SK-N-SH (cell line): ENCODE measurements at regions not wholly inside any gene's neighbourhood (a gene's known extent, or its start where the extent isn't known, plus 50 kb on each side); places are given as distances from the start of the nearest gene placed in this dataset.

Source experiments
- CTCF ChIA-PET: fragments of 300-600, 350-600 bp; formaldehyde crosslinking; extraction: SDS; loops from one replicate; lab custom pipeline; 2021; lab: Yijun Ruan, JAX
- POLR2A ChIA-PET: fragments of 350-600 bp; sonication (Branson Sonifier 250); formaldehyde crosslinking; extraction: SDS; loops from one replicate; lab custom pipeline; 2020; ENCODE audit warnings: antibody characterized with exemption, inconsistent platforms; lab: Yijun Ruan, JAX
- DNase-seq: peaks from one replicate; pipeline ENCODE4 v3.0.0; 2012
- H2AFZ ChIP-seq: fragments of 200-600 bp; sonication (generic); 2 replicates; pipeline ENCODE4 v1.8.1; 2016; ENCODE audit warnings: antibody characterized with exemption, mild to moderate bottlenecking, low read depth
- H3F3A ChIP-seq: fragments of 200-600 bp; sonication (generic); replicated peaks from 2 replicates; pipeline ENCODE3; 2016; ENCODE audit warnings: antibody characterized with exemption, mild to moderate bottlenecking; ENCODE audit not compliant: insufficient read depth
- H3K27ac ChIP-seq, 2 experiments: fragments of 200-500 bp in 1 of 2; fragments of 200-600 bp in 1 of 2; sonication (Bioruptor generic) in 1 of 2; sonication (generic), shearing (Covaris generic) in 1 of 2; 2 replicates each; pipeline versions ENCODE4 v1.5.1 to v1.6.1; 2014 to 2016; ENCODE audit warnings: low read depth in 2 of 2, inconsistent platforms in 1 of 2, low read length in 1 of 2, mild to moderate bottlenecking in 1 of 2, mixed read lengths in 1 of 2
- H3K27me3 ChIP-seq: fragments of 200-600 bp; sonication (generic), shearing (Covaris generic); 2 replicates; pipeline ENCODE4 v1.6.1; 2016; ENCODE audit warnings: mixed run types; ENCODE audit not compliant: insufficient read depth
- H3K36me3 ChIP-seq, 2 experiments: fragments of 200-500 bp in 1 of 2; fragments of 200-600 bp in 1 of 2; sonication (Bioruptor generic) in 1 of 2; sonication (generic) in 1 of 2; replicated peaks in 1 of 2; 2 replicates each; pipeline versions ENCODE3 to v1.5.1; 2014 to 2016; ENCODE audit warnings: low read length in 1 of 2, mild to moderate bottlenecking in 1 of 2; ENCODE audit not compliant: insufficient read depth in 2 of 2, control insufficient read depth in 1 of 2
- H3K4me1 ChIP-seq, 2 experiments: fragments of 200-500 bp in 1 of 2; fragments of 200-600 bp in 1 of 2; sonication (Bioruptor generic) in 1 of 2; sonication (generic), shearing (Covaris generic) in 1 of 2; 2 replicates each; pipeline versions ENCODE4 v1.5.1 to v1.6.1; 2014 to 2016; ENCODE audit warnings: low read depth in 1 of 2, low read length in 1 of 2, mixed run types in 1 of 2; ENCODE audit not compliant: insufficient read depth in 2 of 2, control insufficient read depth in 1 of 2
- H3K4me2 ChIP-seq: fragments of 200-600 bp; sonication (generic), shearing (Covaris generic); 2 replicates; pipeline ENCODE4 v1.6.1; 2017; ENCODE audit warnings: mixed run types
- H3K4me3 ChIP-seq, 2 experiments: fragments of 200-500 bp in 1 of 2; fragments of 200-600 bp in 1 of 2; sonication (Bioruptor generic) in 1 of 2; sonication (generic), shearing (Covaris generic) in 1 of 2; 2 replicates each; pipeline versions ENCODE4 v1.5.1 to v1.8.1; 2014 to 2016; ENCODE audit warnings: low read depth in 2 of 2, inconsistent platforms in 1 of 2, low read length in 1 of 2, mild to moderate bottlenecking in 1 of 2, mixed read lengths in 1 of 2, moderate library complexity in 1 of 2
- H3K79me2 ChIP-seq: fragments of 200-600 bp; sonication (generic); 2 replicates; pipeline ENCODE4 v1.8.1; 2017; ENCODE audit warnings: mild to moderate bottlenecking; ENCODE audit not compliant: insufficient read depth
- H3K9ac ChIP-seq: fragments of 200-600 bp; sonication (generic); 2 replicates; pipeline ENCODE4 v1.6.1; 2017; ENCODE audit warnings: mixed run types
- H3K9me2 ChIP-seq: fragments of 200-600 bp; sonication (generic); 2 replicates; pipeline ENCODE4 v1.6.1; 2017; ENCODE audit warnings: mixed run types
- H3K9me3 ChIP-seq: fragments of 200-600 bp; sonication (generic); 2 replicates; pipeline ENCODE4 v1.6.1; 2017; ENCODE audit warnings: mixed run types, mild to moderate bottlenecking, moderate library complexity
- H4K20me1 ChIP-seq: fragments of 200-600 bp; sonication (generic); 2 replicates; pipeline ENCODE4 v1.6.1; 2017; ENCODE audit warnings: mild to moderate bottlenecking, mixed run types; ENCODE audit not compliant: insufficient read depth
- CTCF ChIP-seq: fragments of 200-600 bp; sonication (generic); IDR thresholded peaks from 2 replicates; pipeline ENCODE4 v1.6.1; 2017; ENCODE audit warnings: antibody characterized with exemption, mild to moderate bottlenecking, moderate library complexity
- EZH2phosphoT487 ChIP-seq: fragments of 200-600 bp; sonication (generic); IDR thresholded peaks from 2 replicates; pipeline ENCODE4 v1.6.1; 2017; ENCODE audit warnings: low read depth, mixed run types, mild to moderate bottlenecking, antibody characterized with exemption, moderate library complexity, borderline replicate concordance
- FOXJ3 ChIP-seq: sonication (generic); formaldehyde crosslinking; IDR thresholded peaks from 2 replicates; pipeline ENCODE4 v1.5.1; 2020; ENCODE audit warnings: mild to moderate bottlenecking, missing genetic modification reagents
- FOXM1 ChIP-seq: IDR thresholded peaks from 2 replicates; pipeline ENCODE4 v1.4.0; 2012; ENCODE audit warnings: low read depth, mild to moderate bottlenecking
- GATA2 ChIP-seq: sonication (generic); formaldehyde crosslinking; IDR thresholded peaks from 2 replicates; pipeline ENCODE4 v1.5.0; 2020; ENCODE audit warnings: mild to moderate bottlenecking, missing genetic modification reagents
- IRF3 ChIP-seq: fragments of 150-350 bp; IDR thresholded peaks from 2 replicates; pipeline ENCODE4 v1.6.1; 2016; ENCODE audit warnings: mild to moderate bottlenecking, low read depth, low read length
- MAX ChIP-seq: IDR thresholded peaks from 2 replicates; pipeline ENCODE4 v1.4.0; 2012; ENCODE audit warnings: low read depth
- MEF2A ChIP-seq: IDR thresholded peaks from 2 replicates; pipeline ENCODE4 v1.4.0; 2012; ENCODE audit warnings: low read depth, borderline replicate concordance
- NRF1 ChIP-seq: IDR thresholded peaks from 2 replicates; pipeline ENCODE4 v1.6.1; 2012; ENCODE audit warnings: low read depth, mild to moderate bottlenecking, low read length
- POLR2AphosphoS5 ChIP-seq: IDR thresholded peaks from 2 replicates; pipeline ENCODE4 v1.6.1; 2012; ENCODE audit warnings: low read depth, low read length
- RCOR1 ChIP-seq: fragments of 150-350 bp; IDR thresholded peaks from 2 replicates; pipeline ENCODE4 v1.6.1; 2017; ENCODE audit warnings: antibody characterized with exemption, low read length
- RFX5 ChIP-seq: IDR thresholded peaks from 2 replicates; pipeline ENCODE4 v1.6.1; 2012; ENCODE audit warnings: mild to moderate bottlenecking, improper control_type of control experiment, low read length
- RXRA ChIP-seq: IDR thresholded peaks from 2 replicates; pipeline ENCODE4 v1.4.0; 2012; ENCODE audit warnings: low read depth, mild to moderate bottlenecking, borderline replicate concordance
- TAF1 ChIP-seq: IDR thresholded peaks from 2 replicates; pipeline ENCODE4 v1.6.1; 2012; ENCODE audit warnings: low read depth, mild to moderate bottlenecking, low read length, moderate library complexity, borderline replicate concordance
- TCF12 ChIP-seq: IDR thresholded peaks from 2 replicates; pipeline ENCODE4 v1.4.0; 2012
- USF1 ChIP-seq: IDR thresholded peaks from 2 replicates; pipeline ENCODE4 v1.4.0; 2012; ENCODE audit warnings: low read depth, borderline replicate concordance
- YY1 ChIP-seq: IDR thresholded peaks from 2 replicates; pipeline ENCODE4 v1.4.0; 2012; ENCODE audit warnings: low read depth, mild to moderate bottlenecking
- WGBS: methylation state at CpG from one replicate; pipeline ENCODE4 v1.1.6; 2017; ENCODE audit warnings: low lambda C conversion rate; 5-methylcytosine and 5-hydroxymethylcytosine counted together

DNA sequence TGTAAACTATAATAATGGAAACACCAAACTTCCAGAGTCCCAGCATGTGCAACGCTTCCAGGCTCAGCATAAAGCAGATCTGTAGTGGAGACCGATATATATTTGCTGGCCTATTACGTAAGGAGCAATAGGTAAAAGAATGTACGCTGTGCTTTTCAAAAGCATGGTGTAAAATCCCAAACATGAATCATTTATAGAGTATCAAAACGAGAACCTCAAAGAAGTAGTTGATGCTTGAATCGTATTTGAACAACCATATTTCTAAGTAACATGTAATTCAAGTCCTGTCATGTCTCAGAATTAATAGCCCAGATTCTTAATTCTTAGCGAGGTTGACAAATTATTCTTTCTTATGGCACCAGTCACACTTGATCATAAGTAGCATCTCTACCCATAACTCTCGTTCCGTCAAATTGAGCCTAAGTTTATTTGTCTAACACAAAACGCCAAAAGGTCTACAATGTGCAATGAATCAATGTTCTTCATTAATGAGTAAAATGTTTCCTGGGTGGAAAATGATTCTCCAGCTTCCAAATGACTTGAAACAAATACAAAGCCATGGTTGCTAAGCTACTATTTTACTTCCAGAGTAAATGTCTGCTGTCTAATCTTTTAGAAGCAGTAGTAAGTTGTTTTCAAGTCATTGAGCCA, 811.5 kb upstream of the FRG1 start:
- no peak overlapping the region for H3K27ac ChIP-seq
- H4K20me1 ChIP-seq = no peaks in the 10 kb centered on the region
- POLR2A ChIA-PET = no interaction called here
- no peaks in the 10 kb centered on the region for H3K36me3 ChIP-seq
- no peaks in the 10 kb centered on the region for H3K79me2 ChIP-seq
- no peak overlapping the region for H2AFZ ChIP-seq
- 50% methylated on average over 10 of the region's 10 CpGs for WGBS
- H3K9me2 ChIP-seq = no peaks in the 10 kb centered on the region
- no peak overlapping the region for H3K4me3 ChIP-seq
- no peaks in the 10 kb centered on the region for H3F3A ChIP-seq
- no peak overlapping the region for H3K4me2 ChIP-seq
- no peaks in the 10 kb centered on the region for H3K4me1 ChIP-seq
- CTCF ChIA-PET = no interaction called here
- no peak overlapping the region for H3K9ac ChIP-seq
- DNase-seq = no peak
- H3K9me3 ChIP-seq = no peaks in the 10 kb centered on the region
- no peak for TF ChIP-seq GATA2
- TF ChIP-seq RCOR1 = no peak
- no peak for TF ChIP-seq YY1
- TF ChIP-seq IRF3 = no peak
- TF ChIP-seq MAX = no peak
- TF ChIP-seq TCF12 = no peak
- TF ChIP-seq EZH2phosphoT487 = no peak
- TF ChIP-seq FOXM1 = no peak
- no peak for TF ChIP-seq FOXJ3 (CRISPR knock-in tag)
- TF ChIP-seq RXRA = no peak
- no peak for TF ChIP-seq TAF1
- TF ChIP-seq NRF1 = no peak
- no peak for TF ChIP-seq USF1
- TF ChIP-seq POLR2AphosphoS5 = no peak
- TF ChIP-seq CTCF = no peak
- TF ChIP-seq RFX5 = no peak
- no peak for TF ChIP-seq MEF2A
- no peaks in the 10 kb centered on the region for H3K27me3 ChIP-seq
